A673 (cell line): ENCODE measurements at regions not wholly inside any gene's neighbourhood (a gene's known extent, or its start where the extent isn't known, plus 50 kb on each side); places are given as distances from the start of the nearest gene placed in this dataset.

Experiments
- CTCF ChIP-seq: fragments of 300-800, 200-600 bp; sonication (generic); conservative IDR thresholded peaks from 2 replicates; pipeline ENCODE4 v1.5.1; 2017; ENCODE audit warnings: low read depth, mild to moderate bottlenecking, antibody characterized with exemption, low read length, moderate library complexity, mixed read lengths
- EZH2 ChIP-seq: fragments of 200-600 bp; sonication (generic); IDR thresholded peaks from 2 replicates; pipeline ENCODE4 v1.6.1; 2017; ENCODE audit warnings: borderline replicate concordance, low read depth, mild to moderate bottlenecking, mixed read lengths, antibody characterized with exemption, low read length; ENCODE audit not compliant: poor library complexity, severe bottlenecking

- no peak for TF ChIP-seq CTCF
- no peak for TF ChIP-seq EZH2
These were observed 374.0 kb downstream of the HDGFL1 start for GRCh38 chr6:22943327-22943726.
